Keratinocyte (primary cell): ENCODE measurements at regions not wholly inside any gene's neighbourhood (a gene's known extent, or its start where the extent isn't known, plus 50 kb on each side); places are given as distances from the start of the nearest gene placed in this dataset.

Experiments used
- DNase-seq: peaks from one replicate; pipeline ENCODE4 v3.0.0-alpha.2; 2011; ENCODE audit warnings: low read depth, missing footprints, low spot score
- FAIRE-seq: peaks from 2 replicates; lab custom pipeline; 2011; peaks lifted over from hg19 to GRCh38; lab: Jason Lieb, UNC
- H2AFZ ChIP-seq: 2 replicates; pipeline ENCODE4 v1.6.0; 2012; ENCODE audit warnings: low read length, control low read depth, inconsistent platforms; ENCODE audit not compliant: control insufficient read depth
- H3K27ac ChIP-seq: 2 replicates; pipeline ENCODE4 v1.5.1; 2011; ENCODE audit warnings: low read length; ENCODE audit not compliant: control insufficient read depth, insufficient read depth
- H3K27me3 ChIP-seq: 3 replicates; pipeline ENCODE4 v1.6.0; 2011; ENCODE audit warnings: low read length; ENCODE audit not compliant: control insufficient read depth, insufficient read depth; ENCODE audit errors: extremely low read depth
- H3K36me3 ChIP-seq, 2 experiments: 2 replicates in 1 of 2; 3 replicates in 1 of 2; pipeline ENCODE4 v1.5.1; 2011; ENCODE audit warnings: low read length in 2 of 2, mild to moderate bottlenecking in 1 of 2; ENCODE audit not compliant: control insufficient read depth in 2 of 2, insufficient read depth in 2 of 2; ENCODE audit errors: extremely low read depth in 1 of 2
- H3K4me1 ChIP-seq: 3 replicates; pipeline ENCODE4 v1.5.1; 2011; ENCODE audit warnings: low read length; ENCODE audit not compliant: control insufficient read depth, insufficient read depth; ENCODE audit errors: extremely low read depth
- H3K4me2 ChIP-seq: 3 replicates; pipeline ENCODE4 v1.6.0; 2011; ENCODE audit warnings: low read depth, low read length; ENCODE audit not compliant: control insufficient read depth, insufficient read depth; ENCODE audit errors: extremely low read depth
- H3K4me3 ChIP-seq, 3 experiments: fragments of 200-600 bp in 1 of 3; sonication (generic) in 1 of 3; 2 replicates in 2 of 3; 3 replicates in 1 of 3; pipeline ENCODE4 v1.5.1; 2011 to 2016; ENCODE audit warnings: low read length in 3 of 3, mild to moderate bottlenecking in 3 of 3, control low read depth in 2 of 3, inconsistent platforms in 1 of 3, low read depth in 1 of 3, mixed read lengths in 1 of 3, mixed run types in 1 of 3, moderate library complexity in 1 of 3; ENCODE audit not compliant: control insufficient read depth in 2 of 3, insufficient read depth in 2 of 3; ENCODE audit errors: extremely low read depth in 1 of 3
- H3K79me2 ChIP-seq: 2 replicates; pipeline ENCODE4 v1.6.0; 2012; ENCODE audit warnings: low read length; ENCODE audit not compliant: control insufficient read depth, insufficient read depth
- H3K9ac ChIP-seq: 3 replicates; pipeline ENCODE4 v1.6.0; 2011; ENCODE audit warnings: low read length; ENCODE audit not compliant: control insufficient read depth, insufficient read depth; ENCODE audit errors: extremely low read depth
- H3K9me1 ChIP-seq: 3 replicates; pipeline ENCODE4 v1.6.0; 2011; ENCODE audit warnings: low read length; ENCODE audit not compliant: control insufficient read depth, insufficient read depth; ENCODE audit errors: extremely low read depth
- H3K9me3 ChIP-seq: 2 replicates; pipeline ENCODE4 v1.5.1; 2012; ENCODE audit warnings: low read depth, low read length; ENCODE audit not compliant: control insufficient read depth
- H4K20me1 ChIP-seq: 3 replicates; pipeline ENCODE4 v1.6.0; 2011; ENCODE audit warnings: low read length; ENCODE audit not compliant: control insufficient read depth, insufficient read depth; ENCODE audit errors: extremely low read depth
- CTCF ChIP-seq, 3 experiments: IDR thresholded peaks in 1 of 3; conservative IDR thresholded peaks in 1 of 3; optimal IDR thresholded peaks in 1 of 3; 2 replicates in 2 of 3; 3 replicates in 1 of 3; pipeline versions ENCODE3 to v1.5.1; 2011; ENCODE audit warnings: low read length in 3 of 3, mild to moderate bottlenecking in 3 of 3, moderate library complexity in 2 of 3, control low read depth in 1 of 3, inconsistent platforms in 1 of 3; ENCODE audit not compliant: insufficient read depth in 2 of 3; ENCODE audit errors: extremely low read depth in 1 of 3
- EZH2 ChIP-seq: IDR thresholded peaks from one replicate; pipeline ENCODE4 v1.6.1; 2012; ENCODE audit warnings: inconsistent platforms, mild to moderate bottlenecking, low read length, moderate library complexity
- dilution Hi-C: fragments of 300-500 bp; cut with MboI; formaldehyde crosslinking; loops from one replicate; pipeline ENCODE4 v1.7.0; 2020; ENCODE audit warnings: low sequenced_read_pairs; ENCODE audit not compliant: extremely low pct_ligation_motif_present

GRCh38 chr6:137712587-137712986 is 154.5 kb upstream of the TNFAIP3 start:
- FAIRE-seq = no peak

GRCh38 chr6:137715589-137716045 is 151.4 kb upstream of the TNFAIP3 start:
- no peak overlapping the region for H3K9ac ChIP-seq
- H3K27ac ChIP-seq = no peak overlapping the region
- TF ChIP-seq CTCF (optimal IDR thresholded peaks at IDR 0.05 in 1 of 3, IDR thresholded peaks at IDR 0.05 in 1 of 3, conservative IDR thresholded peaks at IDR 0.05 in 1 of 3; ENCODE audit: extremely low read depth in 1 of 3, insufficient read depth in 2 of 3, low read length in 3 of 3) = no peak
- no peak for TF ChIP-seq EZH2

More at GRCh38 chr6:137712587-137712986, 154.5 kb upstream of the TNFAIP3 start:
- dilution Hi-C loops = no loop called here
- no peak overlapping the region for H3K4me2 ChIP-seq
- no peak overlapping the region for H3K27ac ChIP-seq
- TF ChIP-seq CTCF (optimal IDR thresholded peaks at IDR 0.05 in 1 of 3, IDR thresholded peaks at IDR 0.05 in 1 of 3, conservative IDR thresholded peaks at IDR 0.05 in 1 of 3; ENCODE audit: extremely low read depth in 1 of 3, insufficient read depth in 2 of 3, low read length in 3 of 3) (no peak), EZH2 (no peak)
- no peak overlapping the region for H3K4me3 ChIP-seq
- no peaks in the 10 kb centered on the region for H3K79me2 ChIP-seq
- no peak overlapping the region for H2AFZ ChIP-seq
- no peaks in the 10 kb centered on the region for H3K36me3 ChIP-seq
- no peaks in the 10 kb centered on the region for H4K20me1 ChIP-seq
- DNase-seq = no peak
- H3K9me3 ChIP-seq = no peaks in the 10 kb centered on the region
- H3K9me1 ChIP-seq = no peaks in the 10 kb centered on the region
- H3K4me1 ChIP-seq = peaks cover 31% of the 10 kb centered on the region
- H3K27me3 ChIP-seq = no peaks in the 10 kb centered on the region
- H3K9ac ChIP-seq = no peak overlapping the region

More at GRCh38 chr6:137715589-137716045, 151.4 kb upstream of the TNFAIP3 start:
- Histone ChIP-seq H3K36me3 (no peaks in the 10 kb centered on the region), H3K27me3 (no peaks in the 10 kb centered on the region), H3K9me3 (no peaks in the 10 kb centered on the region), H3K4me1 (peaks cover 15% of the 10 kb centered on the region), H3K4me2 (no peak overlapping the region), H2AFZ (no peak overlapping the region), H3K79me2 (no peaks in the 10 kb centered on the region), H4K20me1 (no peaks in the 10 kb centered on the region), H3K9me1 (no peaks in the 10 kb centered on the region), H3K4me3 (no peak overlapping the region)
- dilution Hi-C loops = no loop called here
- no peak for DNase-seq
- no peak for FAIRE-seq
